Eye (tissue), 1 donor: ENCODE measurements at regions not wholly inside any gene's neighbourhood (a gene's known extent, or its start where the extent isn't known, plus 50 kb on each side); places are given as distances from the start of the nearest gene placed in this dataset.
"Not testable (repeated sequence)": the region's sequence is repeated elsewhere in the genome, so short reads cannot be mapped to it uniquely, and the experiment has no call there.

Source experiments
- DNase-seq: peaks from one replicate; pipeline ENCODE4 v3.0.0-alpha.2; 2015

GRCh38 chr1:41308520-41308919, 52.7 kb upstream of the FOXO6 start:
- not testable (repeated sequence) for DNase-seq

- DNase-seq, result peak; percentile 3
Observed at GRCh38 chr1:41305576-41306363, 55.5 kb upstream of the FOXO6 start.

- DNase-seq, result no peak
Observed at GRCh38 chr1:41296506-41296905, 54.4 kb upstream of the SCMH1 start.

- no peak for DNase-seq
Observed at GRCh38 chr1:41294216-41294615, 52.1 kb upstream of the SCMH1 start.

- DNase-seq, result no peak
Observed at GRCh38 chr1:41293779-41294178, 51.7 kb upstream of the SCMH1 start.
